ENCODE measurements at regions not wholly inside any gene's neighbourhood (a gene's known extent, or its start where the extent isn't known, plus 50 kb on each side); places are given as distances from the start of the nearest gene placed in this dataset.

GRCh38 chr18:38115201-38115600 is 549.6 kb upstream of the CELF4 start:
- TF ChIP-seq, protein P1, sequence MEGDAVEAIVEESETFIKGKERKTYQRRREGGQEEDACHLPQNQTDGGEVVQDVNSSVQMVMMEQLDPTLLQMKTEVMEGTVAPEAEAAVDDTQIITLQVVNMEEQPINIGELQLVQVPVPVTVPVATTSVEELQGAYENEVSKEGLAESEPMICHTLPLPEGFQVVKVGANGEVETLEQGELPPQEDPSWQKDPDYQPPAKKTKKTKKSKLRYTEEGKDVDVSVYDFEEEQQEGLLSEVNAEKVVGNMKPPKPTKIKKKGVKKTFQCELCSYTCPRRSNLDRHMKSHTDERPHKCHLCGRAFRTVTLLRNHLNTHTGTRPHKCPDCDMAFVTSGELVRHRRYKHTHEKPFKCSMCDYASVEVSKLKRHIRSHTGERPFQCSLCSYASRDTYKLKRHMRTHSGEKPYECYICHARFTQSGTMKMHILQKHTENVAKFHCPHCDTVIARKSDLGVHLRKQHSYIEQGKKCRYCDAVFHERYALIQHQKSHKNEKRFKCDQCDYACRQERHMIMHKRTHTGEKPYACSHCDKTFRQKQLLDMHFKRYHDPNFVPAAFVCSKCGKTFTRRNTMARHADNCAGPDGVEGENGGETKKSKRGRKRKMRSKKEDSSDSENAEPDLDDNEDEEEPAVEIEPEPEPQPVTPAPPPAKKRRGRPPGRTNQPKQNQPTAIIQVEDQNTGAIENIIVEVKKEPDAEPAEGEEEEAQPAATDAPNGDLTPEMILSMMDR (IDR thresholded peaks at IDR 0.05; ENCODE audit: low read depth, low read length) = no peak
- TF ChIP-seq MAX (IDR thresholded peaks at IDR 0.05; ENCODE audit: low read depth, low read length) (no peak), POLR2A (IDR thresholded peaks at IDR 0.05; ENCODE audit: extremely low read depth, insufficient read length) (no peak), MYC (IDR thresholded peaks at IDR 0.05; ENCODE audit: low read depth, low read length) (no peak)
